ENCODE measurements at regions not wholly inside any gene's neighbourhood (a gene's known extent, or its start where the extent isn't known, plus 50 kb on each side); places are given as distances from the start of the nearest gene placed in this dataset.

GRCh38 chr17:13265311-13265710 lies 247.5 kb upstream of the ELAC2 start:
- TF ChIP-seq CTCF (IDR thresholded peaks at IDR 0.05) (no peak), POLR2A (IDR thresholded peaks at IDR 0.05) (no peak)

Data from esophagus squamous epithelium (tissue), 4 donors.